Mesothelial cell of epicardium (in vitro differentiated cells): ENCODE measurements at regions not wholly inside any gene's neighbourhood (a gene's known extent, or its start where the extent isn't known, plus 50 kb on each side); places are given as distances from the start of the nearest gene placed in this dataset.

Experiments used
- DNase-seq, 2 experiments: peaks; one replicate each; pipeline ENCODE4 v3.0.0; 2021; ENCODE audit warnings: low spot score in 2 of 2; ENCODE audit not compliant: unreplicated experiment in 2 of 2
- H3K27ac Mint-ChIP-seq: 2 replicates; pipeline ENCODE4 v1.8.0; 2021; ENCODE audit warnings: mixed read lengths
- H3K27me3 Mint-ChIP-seq: 2 replicates; pipeline ENCODE4 v1.8.0; 2021; ENCODE audit warnings: low read depth, mixed read lengths
- H3K36me3 Mint-ChIP-seq: 2 replicates; pipeline ENCODE4 v1.8.0; 2021; ENCODE audit warnings: mixed read lengths
- H3K4me1 Mint-ChIP-seq: 2 replicates; pipeline ENCODE4 v1.8.0; 2021; ENCODE audit warnings: mixed read lengths
- H3K4me3 Mint-ChIP-seq: 2 replicates; pipeline ENCODE4 v1.8.0; 2021; ENCODE audit warnings: mild to moderate bottlenecking, moderate library complexity, mixed read lengths
- H3K9me3 Mint-ChIP-seq: 2 replicates; pipeline ENCODE4 v1.8.0; 2021; ENCODE audit warnings: mixed read lengths
- TF ChIP-seq, protein P1 (sequence below): fragments of 200-600 bp; sonication (generic); IDR thresholded peaks from one replicate; pipeline ENCODE4 v1.5.0; 2021; ENCODE audit warnings: antibody characterized with exemption; ENCODE audit not compliant: unreplicated experiment

GRCh38 chr1:193451001-193451400 is 264.6 kb upstream of the B3GALT2 start:
- no peak for DNase-seq
- Mint-ChIP-seq H3K4me1 (peaks cover 12% of the 10 kb centered on the region), H3K27me3 (no peaks in the 10 kb centered on the region), H3K27ac (no peak overlapping the region), H3K9me3 (no peaks in the 10 kb centered on the region), H3K4me3 (no peak overlapping the region), H3K36me3 (no peaks in the 10 kb centered on the region)
- TF ChIP-seq, protein P1, sequence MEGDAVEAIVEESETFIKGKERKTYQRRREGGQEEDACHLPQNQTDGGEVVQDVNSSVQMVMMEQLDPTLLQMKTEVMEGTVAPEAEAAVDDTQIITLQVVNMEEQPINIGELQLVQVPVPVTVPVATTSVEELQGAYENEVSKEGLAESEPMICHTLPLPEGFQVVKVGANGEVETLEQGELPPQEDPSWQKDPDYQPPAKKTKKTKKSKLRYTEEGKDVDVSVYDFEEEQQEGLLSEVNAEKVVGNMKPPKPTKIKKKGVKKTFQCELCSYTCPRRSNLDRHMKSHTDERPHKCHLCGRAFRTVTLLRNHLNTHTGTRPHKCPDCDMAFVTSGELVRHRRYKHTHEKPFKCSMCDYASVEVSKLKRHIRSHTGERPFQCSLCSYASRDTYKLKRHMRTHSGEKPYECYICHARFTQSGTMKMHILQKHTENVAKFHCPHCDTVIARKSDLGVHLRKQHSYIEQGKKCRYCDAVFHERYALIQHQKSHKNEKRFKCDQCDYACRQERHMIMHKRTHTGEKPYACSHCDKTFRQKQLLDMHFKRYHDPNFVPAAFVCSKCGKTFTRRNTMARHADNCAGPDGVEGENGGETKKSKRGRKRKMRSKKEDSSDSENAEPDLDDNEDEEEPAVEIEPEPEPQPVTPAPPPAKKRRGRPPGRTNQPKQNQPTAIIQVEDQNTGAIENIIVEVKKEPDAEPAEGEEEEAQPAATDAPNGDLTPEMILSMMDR = no peak

DNA sequence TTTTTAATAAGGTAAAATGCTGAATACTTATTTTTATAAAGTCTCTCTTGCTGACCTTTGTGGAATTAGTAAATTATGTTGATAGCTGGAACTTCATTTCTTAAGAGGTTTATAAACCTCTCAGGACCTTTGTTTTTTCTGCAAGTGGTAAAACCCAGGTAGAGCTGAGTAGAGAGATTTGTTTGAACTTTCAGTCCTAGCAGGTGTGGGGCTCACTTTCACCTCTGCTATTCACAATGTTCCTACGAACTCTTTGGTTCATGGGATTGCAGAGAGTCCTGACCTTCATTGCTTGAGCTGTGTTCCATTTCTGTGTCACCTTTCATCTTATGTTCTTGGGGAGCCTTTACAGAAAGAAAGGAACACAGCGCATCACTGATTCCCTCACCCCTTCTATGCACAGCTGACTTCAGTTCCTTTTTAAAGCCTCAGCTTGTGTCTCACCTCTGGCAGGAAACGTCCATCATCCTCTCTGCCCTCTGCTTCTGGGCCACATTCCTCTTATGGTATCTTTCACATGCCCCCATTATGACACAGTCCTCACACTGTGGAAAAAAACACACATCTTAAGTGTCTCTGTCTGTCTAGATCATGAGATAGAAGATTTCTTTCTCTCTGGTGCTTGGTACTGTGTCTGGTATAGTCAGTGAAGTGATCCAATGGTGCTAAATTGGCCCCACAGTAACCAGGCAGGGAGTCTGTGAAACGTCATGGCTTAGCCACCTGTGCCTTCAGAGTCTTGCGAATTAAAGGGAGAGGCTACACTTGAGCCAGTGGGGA is 262.5 kb upstream of the B3GALT2 start:
- H3K4me1 Mint-ChIP-seq = peaks cover 12% of the 10 kb centered on the region
- H3K36me3 Mint-ChIP-seq = no peaks in the 10 kb centered on the region
- no peaks in the 10 kb centered on the region for H3K27me3 Mint-ChIP-seq
- no peaks in the 10 kb centered on the region for H3K9me3 Mint-ChIP-seq
- H3K4me3 Mint-ChIP-seq = no peak overlapping the region
- no peak overlapping the region for H3K27ac Mint-ChIP-seq
- no peak for DNase-seq
- TF ChIP-seq, protein P1 = no peak

- H3K36me3 Mint-ChIP-seq = no peaks in the 10 kb centered on the region
- peaks cover 29% of the 10 kb centered on the region for H3K9me3 Mint-ChIP-seq
- H3K4me1 Mint-ChIP-seq = peaks cover 3% of the 10 kb centered on the region
- DNase-seq = no peak
- no peak overlapping the region for H3K27ac Mint-ChIP-seq
- TF ChIP-seq, protein P1 = no peak
- no peak overlapping the region for H3K4me3 Mint-ChIP-seq
- no peaks in the 10 kb centered on the region for H3K27me3 Mint-ChIP-seq
Measured at GRCh38 chr1:193443886-193444285, 257.5 kb upstream of the B3GALT2 start.

DNA sequence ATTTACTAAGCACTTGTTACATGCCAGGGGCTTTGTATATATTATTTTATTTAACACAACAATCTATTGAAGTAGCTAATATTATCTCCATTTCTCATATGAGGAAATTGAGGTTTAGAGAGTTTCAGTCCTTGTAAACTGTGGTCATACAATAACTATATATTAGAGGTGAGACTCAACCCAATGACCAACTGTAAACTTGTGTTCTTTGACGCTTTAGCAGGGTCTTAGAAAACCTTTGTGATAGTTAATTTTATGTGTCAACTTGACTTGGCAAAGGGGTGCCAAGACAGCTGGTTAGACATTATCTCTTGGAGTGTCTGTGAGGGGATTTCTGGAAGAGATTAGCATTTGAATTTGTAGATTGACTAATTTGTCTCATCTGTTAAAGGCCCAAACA is 252.4 kb upstream of the B3GALT2 start:
- peaks cover 60% of the 10 kb centered on the region for H3K9me3 Mint-ChIP-seq

GRCh38 chr1:193438312-193438711 is 251.9 kb upstream of the B3GALT2 start:
- TF ChIP-seq, protein P1 = no peak
- Mint-ChIP-seq H3K4me3 (no peak overlapping the region), H3K36me3 (peaks cover 9% of the 10 kb centered on the region), H3K9me3 (peaks cover 64% of the 10 kb centered on the region), H3K27ac (no peak overlapping the region), H3K4me1 (no peaks in the 10 kb centered on the region), H3K27me3 (no peaks in the 10 kb centered on the region)
- no peak for DNase-seq

More for the DNA sequence above, 252.4 kb upstream of the B3GALT2 start:
- Mint-ChIP-seq H3K4me1 (no peaks in the 10 kb centered on the region), H3K27me3 (no peaks in the 10 kb centered on the region), H3K4me3 (no peak overlapping the region), H3K36me3 (peaks cover 4% of the 10 kb centered on the region), H3K27ac (no peak overlapping the region)
- TF ChIP-seq, protein P1 = no peak
- no peak for DNase-seq
